OCI-LY7 (cell line): ENCODE measurements at regions not wholly inside any gene's neighbourhood (a gene's known extent, or its start where the extent isn't known, plus 50 kb on each side); places are given as distances from the start of the nearest gene placed in this dataset.

Experiments
- EZH2phosphoT487 ChIP-seq: fragments of 200-600 bp; sonication (generic); IDR thresholded peaks from 2 replicates; pipeline ENCODE4 v1.6.1; 2018; ENCODE audit warnings: low read depth, borderline replicate concordance, mild to moderate bottlenecking, mixed run types, antibody characterized with exemption, low read length, moderate library complexity, mixed read lengths
- TF ChIP-seq, protein P1 (sequence below): fragments of 200-600 bp; sonication (generic); conservative IDR thresholded peaks from 2 replicates; pipeline ENCODE4 v1.5.1; 2014; ENCODE audit warnings: mild to moderate bottlenecking, antibody characterized with exemption, low read length, moderate library complexity, mixed read lengths

DNA sequence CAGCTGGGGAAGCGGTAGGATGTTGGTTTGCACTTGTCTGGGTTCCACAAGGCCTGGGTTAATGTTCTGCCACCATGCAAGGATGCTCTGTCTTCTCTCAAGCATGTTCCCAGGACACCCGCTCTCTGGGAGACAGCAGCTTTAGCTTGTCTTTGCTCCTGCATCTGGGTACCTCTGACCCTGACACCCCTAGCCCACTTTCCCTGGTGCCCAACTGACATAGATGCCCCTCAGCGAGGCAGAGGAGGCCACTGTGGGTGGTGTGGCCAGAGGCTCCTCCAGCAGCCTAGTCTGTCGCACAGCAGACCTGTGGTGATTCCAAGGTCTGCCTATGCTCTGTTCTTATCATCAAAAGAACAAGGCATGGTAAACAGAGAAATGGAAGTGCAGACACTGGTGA, 83.6 kb upstream of the ALDH1L1 start:
- TF ChIP-seq, protein P1, sequence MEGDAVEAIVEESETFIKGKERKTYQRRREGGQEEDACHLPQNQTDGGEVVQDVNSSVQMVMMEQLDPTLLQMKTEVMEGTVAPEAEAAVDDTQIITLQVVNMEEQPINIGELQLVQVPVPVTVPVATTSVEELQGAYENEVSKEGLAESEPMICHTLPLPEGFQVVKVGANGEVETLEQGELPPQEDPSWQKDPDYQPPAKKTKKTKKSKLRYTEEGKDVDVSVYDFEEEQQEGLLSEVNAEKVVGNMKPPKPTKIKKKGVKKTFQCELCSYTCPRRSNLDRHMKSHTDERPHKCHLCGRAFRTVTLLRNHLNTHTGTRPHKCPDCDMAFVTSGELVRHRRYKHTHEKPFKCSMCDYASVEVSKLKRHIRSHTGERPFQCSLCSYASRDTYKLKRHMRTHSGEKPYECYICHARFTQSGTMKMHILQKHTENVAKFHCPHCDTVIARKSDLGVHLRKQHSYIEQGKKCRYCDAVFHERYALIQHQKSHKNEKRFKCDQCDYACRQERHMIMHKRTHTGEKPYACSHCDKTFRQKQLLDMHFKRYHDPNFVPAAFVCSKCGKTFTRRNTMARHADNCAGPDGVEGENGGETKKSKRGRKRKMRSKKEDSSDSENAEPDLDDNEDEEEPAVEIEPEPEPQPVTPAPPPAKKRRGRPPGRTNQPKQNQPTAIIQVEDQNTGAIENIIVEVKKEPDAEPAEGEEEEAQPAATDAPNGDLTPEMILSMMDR = no peak
- no peak for TF ChIP-seq EZH2phosphoT487
